ENCODE measurements at regions not wholly inside any gene's neighbourhood (a gene's known extent, or its start where the extent isn't known, plus 50 kb on each side); places are given as distances from the start of the nearest gene placed in this dataset.
"Not testable (repeated sequence)": the region's sequence is repeated elsewhere in the genome, so short reads cannot be mapped to it uniquely, and the experiment has no call there.

DNA sequence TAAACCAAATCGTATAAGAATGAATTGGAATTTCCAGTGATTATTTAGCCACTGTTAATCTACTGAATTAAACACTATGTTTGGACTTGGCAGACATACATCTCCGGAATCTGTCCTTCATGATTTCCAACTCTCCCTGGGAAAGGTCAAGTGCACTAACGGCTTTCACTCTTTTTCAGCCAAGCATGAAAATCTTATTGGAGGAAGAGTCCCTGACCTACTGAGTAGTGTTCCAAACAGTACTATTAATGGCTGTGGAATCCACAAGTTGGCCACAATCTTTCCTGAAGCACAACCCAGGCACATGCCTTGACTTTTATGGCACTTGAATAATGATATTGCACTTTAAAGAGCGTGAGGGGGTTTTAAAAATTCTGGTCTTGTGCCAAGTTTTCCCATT, 318.9 kb upstream of the RND3 start:
- DNase-seq (no peak), ATAC-seq (peak in 1 of 8 donors; percentile 61)
- no peak overlapping the region for H3K27ac ChIP-seq
- no peaks in the 10 kb centered on the region for H3K27me3 ChIP-seq
- WGBS, 2 donors: 34% methylated on average over 4 of the region's 4 CpGs
- peaks cover 0 to 13% (median 6%) of the 10 kb centered on the region in 9 donors for H3K4me1 ChIP-seq
- H3K9me3 ChIP-seq: no peaks in the 10 kb centered on the region
- intact Hi-C loops (cut with DNase I): no loop called here
- TF ChIP-seq, protein P1, sequence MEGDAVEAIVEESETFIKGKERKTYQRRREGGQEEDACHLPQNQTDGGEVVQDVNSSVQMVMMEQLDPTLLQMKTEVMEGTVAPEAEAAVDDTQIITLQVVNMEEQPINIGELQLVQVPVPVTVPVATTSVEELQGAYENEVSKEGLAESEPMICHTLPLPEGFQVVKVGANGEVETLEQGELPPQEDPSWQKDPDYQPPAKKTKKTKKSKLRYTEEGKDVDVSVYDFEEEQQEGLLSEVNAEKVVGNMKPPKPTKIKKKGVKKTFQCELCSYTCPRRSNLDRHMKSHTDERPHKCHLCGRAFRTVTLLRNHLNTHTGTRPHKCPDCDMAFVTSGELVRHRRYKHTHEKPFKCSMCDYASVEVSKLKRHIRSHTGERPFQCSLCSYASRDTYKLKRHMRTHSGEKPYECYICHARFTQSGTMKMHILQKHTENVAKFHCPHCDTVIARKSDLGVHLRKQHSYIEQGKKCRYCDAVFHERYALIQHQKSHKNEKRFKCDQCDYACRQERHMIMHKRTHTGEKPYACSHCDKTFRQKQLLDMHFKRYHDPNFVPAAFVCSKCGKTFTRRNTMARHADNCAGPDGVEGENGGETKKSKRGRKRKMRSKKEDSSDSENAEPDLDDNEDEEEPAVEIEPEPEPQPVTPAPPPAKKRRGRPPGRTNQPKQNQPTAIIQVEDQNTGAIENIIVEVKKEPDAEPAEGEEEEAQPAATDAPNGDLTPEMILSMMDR (IDR thresholded peaks at IDR 0.05): no peak
- H3K36me3 ChIP-seq: no peaks in the 10 kb centered on the region
- H3K4me3 ChIP-seq: no peak overlapping the region

- Histone ChIP-seq H3K27me3 (no peaks in the 10 kb centered on the region), H3K4me1 (peaks cover 0 to 13% (median 6%) of the 10 kb centered on the region in 9 donors), H3K9me3 (no peaks in the 10 kb centered on the region), H3K36me3 (no peaks in the 10 kb centered on the region), H3K27ac (no peak overlapping the region), H3K4me3 (no peak overlapping the region)
- WGBS, 2 donors: 76 to 78% methylated on average over 6 of the region's 6 CpGs
- TF ChIP-seq, protein P1 (IDR thresholded peaks at IDR 0.05): no peak
- DNase-seq (no peak), ATAC-seq (no peak)
- intact Hi-C loops (cut with DNase I): no loop called here
These were observed 316.4 kb upstream of the RND3 start for GRCh38 chr2:150803689-150804398.

DNA sequence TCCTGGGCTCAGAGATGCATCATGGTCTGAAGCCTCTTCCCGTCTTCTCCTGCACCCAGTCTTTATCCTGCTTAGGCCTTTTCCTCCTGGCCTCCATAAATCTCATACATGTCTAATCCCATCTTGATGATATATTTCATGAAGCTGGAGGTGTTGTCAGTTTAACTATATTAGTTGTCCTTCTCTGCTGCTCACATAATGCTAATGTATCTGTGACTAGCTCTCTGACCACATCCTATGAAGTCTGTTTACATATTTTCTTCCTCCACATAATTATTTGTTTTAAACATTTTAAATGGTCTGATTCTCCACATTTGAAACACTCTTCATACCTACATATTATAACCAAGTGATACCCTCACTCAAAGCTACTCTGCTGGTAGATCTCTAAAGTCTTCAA, 315.2 kb upstream of the RND3 start:
- TF ChIP-seq, protein P1 (IDR thresholded peaks at IDR 0.05): no peak
- ATAC-seq (no peak), DNase-seq (no peak)
- no peaks in the 10 kb centered on the region for H3K9me3 ChIP-seq
- intact Hi-C loops (cut with DNase I): no loop called here
- no peaks in the 10 kb centered on the region for H3K27me3 ChIP-seq
- no peak overlapping the region for H3K4me3 ChIP-seq
- 97 to 100% methylated on average over 1 of the region's 1 CpG for WGBS, 2 donors
- no peaks in the 10 kb centered on the region for H3K36me3 ChIP-seq
- H3K27ac ChIP-seq: no peak overlapping the region
- H3K4me1 ChIP-seq: peaks cover 0 to 13% (median 6%) of the 10 kb centered on the region in 9 donors

- intact Hi-C loops (cut with DNase I); H3K27me3 ChIP-seq; ATAC-seq; DNase-seq; H3K4me1 ChIP-seq; H3K4me3 ChIP-seq; H3K27ac ChIP-seq; H3K36me3 ChIP-seq: not testable (repeated sequence)
- H3K9me3 ChIP-seq: peaks cover 0 to 21% (median 9%) of the 10 kb centered on the region in 11 donors
- 73 to 83% methylated on average over 3 of the region's 3 CpGs for WGBS, 2 donors
These were observed 308.8 kb upstream of the RND3 start for GRCh38 chr2:150796236-150796635.

GRCh38 chr2:150792780-150793300, 305.4 kb upstream of the RND3 start:
- Histone ChIP-seq H3K4me3 (no peak overlapping the region), H3K27ac (no peak overlapping the region), H3K9me3 (peaks cover 0 to 29% (median 9%) of the 10 kb centered on the region in 11 donors), H3K36me3 (no peaks in the 10 kb centered on the region), H3K27me3 (no peaks in the 10 kb centered on the region), H3K4me1 (peaks cover 0 to 25% (median 5%) of the 10 kb centered on the region in 9 donors)
- DNase-seq (peak in 1 of 2 donors; percentile 15), ATAC-seq (peak in 1 of 8 donors; percentile 41)
- intact Hi-C loops (cut with DNase I): loop anchor here in 1 of 10 donors (5.0 kb wide), 1 partner anchor 181 kb away; no protein-coding TSS in a partner anchor
- TF ChIP-seq, protein P1 (IDR thresholded peaks at IDR 0.05): no peak
- 75 to 79% methylated on average over 3 of the region's 3 CpGs for WGBS, 2 donors

Measured in heart right ventricle (tissue), 16 donors.